HepG2 (cell line): ENCODE measurements at regions not wholly inside any gene's neighbourhood (a gene's known extent, or its start where the extent isn't known, plus 50 kb on each side); places are given as distances from the start of the nearest gene placed in this dataset.

Experiments
- ATAC-seq: fragments of 200-7000 bp; cut with Tn5 transposase; 3 replicates; pipeline ENCODE4 v1.9.1; 2020; ENCODE audit warnings: mild to moderate bottlenecking, moderate library complexity
- BruUV-seq: library from RNA; stranded (reverse); fragments of 400-500 nt; replicated peaks from 2 replicates; lab custom pipeline; 2021; lab: Mats Ljungman, UMichigan
- CTCF ChIA-PET: fragments of 300-600 bp; formaldehyde crosslinking; extraction: SDS; loops from one replicate; lab custom pipeline; 2021; ENCODE audit warnings: low total read pairs, inconsistent platforms, low intra/inter-chr PET ratio; lab: Yijun Ruan, JAX
- POLR2A ChIA-PET: fragments of 350-600 bp; sonication (Branson Sonifier 250); formaldehyde crosslinking; loops from one replicate; lab custom pipeline; 2020; ENCODE audit warnings: antibody characterized with exemption, inconsistent platforms; lab: Yijun Ruan, JAX
- DNase-seq: peaks from one replicate; pipeline ENCODE4 v3.0.0-alpha.2; 2015; ENCODE audit warnings: low spot score
- FAIRE-seq: peaks from 3 replicates; lab custom pipeline; 2011; peaks lifted over from hg19 to GRCh38; lab: Jason Lieb, UNC
- H2AFZ ChIP-seq: one replicate; pipeline ENCODE4 v1.6.1; 2011; ENCODE audit warnings: low read length, inconsistent platforms
- H3K27ac ChIP-seq: fragments of 300-600 bp; 3 replicates; pipeline ENCODE4 v1.8.0; 2011; ENCODE audit warnings: mixed run types, mild to moderate bottlenecking, mixed read lengths, low read length, inconsistent platforms; ENCODE audit not compliant: insufficient read depth; ENCODE audit errors: extremely low read length
- H3K27me3 ChIP-seq, 2 experiments: fragments of 200-600 bp in 1 of 2; 2 replicates in 1 of 2; 3 replicates in 1 of 2; pipeline versions ENCODE4 v1.6.0 to v1.8.0; 2011; ENCODE audit warnings: low read length in 2 of 2, mild to moderate bottlenecking in 2 of 2, moderate library complexity in 2 of 2, inconsistent platforms in 1 of 2; ENCODE audit not compliant: insufficient read depth in 2 of 2, control insufficient read depth in 1 of 2
- H3K36me3 ChIP-seq, 2 experiments: fragments of 200-600 bp in 1 of 2; replicated peaks in 1 of 2; 2 replicates in 1 of 2; 3 replicates in 1 of 2; pipeline versions ENCODE4 v1.5.1 to v1.8.0; 2011; ENCODE audit warnings: low read length in 2 of 2, inconsistent platforms in 1 of 2; ENCODE audit not compliant: insufficient read depth in 2 of 2, control insufficient read depth in 1 of 2
- H3K4me1 ChIP-seq: 2 replicates; pipeline ENCODE4 v1.5.1; 2012; ENCODE audit warnings: low read length, inconsistent platforms; ENCODE audit not compliant: insufficient read depth
- H3K4me2 ChIP-seq: 2 replicates; pipeline ENCODE4 v1.6.0; 2011; ENCODE audit warnings: low read depth, low read length, inconsistent platforms
- H3K4me3 ChIP-seq, 3 experiments: fragments of 200-600 bp in 1 of 3; sonication (generic), shearing (Covaris generic) in 1 of 3; replicated peaks in 1 of 3; 2 replicates each; pipeline ENCODE4 v1.5.1; 2011 to 2016; ENCODE audit warnings: low read length in 3 of 3, inconsistent platforms in 2 of 3, low read depth in 2 of 3, mild to moderate bottlenecking in 2 of 3, control low read depth in 1 of 3, mixed read lengths in 1 of 3; ENCODE audit not compliant: insufficient read depth in 1 of 3
- H3K79me2 ChIP-seq: one replicate; pipeline ENCODE4 v1.6.1; 2011; ENCODE audit warnings: low read length, inconsistent platforms; ENCODE audit not compliant: insufficient read depth
- H3K9ac ChIP-seq: 2 replicates; pipeline ENCODE4 v1.6.0; 2011; ENCODE audit warnings: mild to moderate bottlenecking, low read depth, low read length, inconsistent platforms; ENCODE audit not compliant: insufficient read depth
- H3K9me3 ChIP-seq: 2 replicates; pipeline ENCODE4 v1.5.1; 2012; ENCODE audit warnings: mild to moderate bottlenecking, low read length
- H4K20me1 ChIP-seq: 2 replicates; pipeline ENCODE4 v1.6.0; 2011; ENCODE audit warnings: inconsistent platforms, mild to moderate bottlenecking, low read length, moderate library complexity; ENCODE audit not compliant: insufficient read depth
- BHLHE40 ChIP-seq: IDR thresholded peaks from 2 replicates; pipeline ENCODE4 v1.6.1; 2011; ENCODE audit warnings: low read length, improper control_type of control experiment
- BRCA1 ChIP-seq: sonication (generic); formaldehyde crosslinking; IDR thresholded peaks from 2 replicates; pipeline ENCODE4 v1.4.0; 2020; ENCODE audit warnings: missing genetic modification reagents
- HBP1 ChIP-seq: IDR thresholded peaks from 2 replicates; pipeline ENCODE4 v1.6.1; 2016; ENCODE audit warnings: low read depth, control low read depth
- HDAC6 ChIP-seq: fragments of 200-600 bp; sonication (generic); IDR thresholded peaks from 2 replicates; pipeline ENCODE4 v1.7.0; 2017; ENCODE audit warnings: mild to moderate bottlenecking, antibody characterized with exemption, low read length, low read depth
- HMG20A ChIP-seq: IDR thresholded peaks from 2 replicates; pipeline ENCODE4 v1.6.1; 2016; ENCODE audit warnings: borderline replicate concordance
- KMT2B ChIP-seq: IDR thresholded peaks from 2 replicates; pipeline ENCODE4 v1.6.1; 2016; ENCODE audit warnings: missing genetic modification reagents, missing compliant biosample characterization
- LCORL ChIP-seq, 2 experiments: fragments of 450-650 bp in 1 of 2; sonication (generic) in 1 of 2; formaldehyde crosslinking in 1 of 2; IDR thresholded peaks; 2 replicates each; pipeline versions ENCODE4 v1.5.0 to v1.6.1; 2017 to 2020; ENCODE audit warnings: antibody characterized with exemption in 1 of 2, missing genetic modification reagents in 1 of 2
- MXD1 ChIP-seq: sonication (generic); formaldehyde crosslinking; IDR thresholded peaks from 2 replicates; pipeline ENCODE4 v1.4.0; 2020; ENCODE audit warnings: mild to moderate bottlenecking, missing genetic modification reagents
- MYPOP ChIP-seq: sonication (generic); formaldehyde crosslinking; IDR thresholded peaks from 2 replicates; pipeline ENCODE4 v1.8.1; 2023; ENCODE audit warnings: mild to moderate bottlenecking, moderate library complexity, missing genetic modification reagents
- RNF219 ChIP-seq: sonication (generic); formaldehyde crosslinking; IDR thresholded peaks from 2 replicates; pipeline ENCODE4 v1.5.0; 2020; ENCODE audit warnings: mild to moderate bottlenecking, missing genetic modification reagents
- TRIM24 ChIP-seq: sonication (generic); formaldehyde crosslinking; IDR thresholded peaks from 2 replicates; pipeline ENCODE4 v1.8.0; 2022; ENCODE audit warnings: mild to moderate bottlenecking, missing genetic modification reagents
- ZFP36L2 ChIP-seq: sonication (generic); formaldehyde crosslinking; IDR thresholded peaks from 2 replicates; pipeline ENCODE4 v1.4.0; 2020; ENCODE audit warnings: missing genetic modification reagents
- ZNF180 ChIP-seq: sonication (generic); formaldehyde crosslinking; IDR thresholded peaks from 2 replicates; pipeline ENCODE4 v1.4.0; 2020; ENCODE audit warnings: low read depth, missing genetic modification reagents, borderline replicate concordance
- ZNF746 ChIP-seq: sonication (generic); formaldehyde crosslinking; IDR thresholded peaks from 2 replicates; pipeline ENCODE4 v1.8.0; 2022; ENCODE audit warnings: mild to moderate bottlenecking, missing genetic modification reagents
- ZNF747 ChIP-seq: sonication (generic); formaldehyde crosslinking; IDR thresholded peaks from 2 replicates; pipeline ENCODE4 v1.8.1; 2023; ENCODE audit warnings: missing genetic modification reagents, mild to moderate bottlenecking, borderline replicate concordance
- ZNF773 ChIP-seq: sonication (generic); formaldehyde crosslinking; IDR thresholded peaks from 2 replicates; pipeline ENCODE4 v1.4.0; 2020; ENCODE audit warnings: missing genetic modification reagents, borderline replicate concordance
- WGBS: methylation state at CpG from one replicate; pipeline ENCODE4 v1.1.6; 2017; ENCODE audit warnings: low lambda C conversion rate; 5-methylcytosine and 5-hydroxymethylcytosine counted together
- in situ Hi-C: cut with HindIII; loops from 2 replicates; pipeline ENCODE4 v1.10.0; 2017; ENCODE audit warnings: low pct_unique_long_range_greater_than_20kb; ENCODE audit not compliant: extremely low pct_ligation_motif_present
- intact Hi-C: fragments of 100-400 bp; cut with micrococcal nuclease; formaldehyde crosslinking; loops from one replicate; pipeline ENCODE4 v1.10.0; 2022; ENCODE audit not compliant: unreplicated experiment

- TF ChIP-seq MYPOP (CRISPR knock-in tag): no peak
- no peak for TF ChIP-seq KMT2B (CRISPR knock-in tag)
- no peak for TF ChIP-seq LCORL (IDR thresholded peaks at IDR 0.05)
- TF ChIP-seq LCORL (CRISPR knock-in tag; IDR thresholded peaks at IDR 0.05): no peak
- TF ChIP-seq RNF219 (CRISPR knock-in tag): no peak
Measured at GRCh38 chr11:28763876-28764275, 655.7 kb downstream of the METTL15 start (continued).

- 0% methylated on average over 1 of the region's 1 CpG for WGBS
- ATAC-seq (no peak), DNase-seq (no peak), FAIRE-seq (no peak)
- intact Hi-C loops: no loop called here
- no peak overlapping the region for H3K27ac ChIP-seq
- H3K4me2 ChIP-seq: no peak overlapping the region
- H3K9ac ChIP-seq: no peak overlapping the region
- ChIA-PET POLR2A (no interaction called here), CTCF (no interaction called here)
- H3K27me3 ChIP-seq: no peaks in the 10 kb centered on the region
- in situ Hi-C loops: no loop called here
- H3K4me3 ChIP-seq: no peak overlapping the region
- no peak for TF ChIP-seq ZNF180 (CRISPR knock-in tag)
- no peak for TF ChIP-seq MXD1
- TF ChIP-seq HBP1 (CRISPR knock-in tag): no peak
- no peak for TF ChIP-seq ZFP36L2 (CRISPR knock-in tag)
- TF ChIP-seq TRIM24: no peak
- no peak for TF ChIP-seq ZNF773 (CRISPR knock-in tag)
- TF ChIP-seq ZNF746 (CRISPR knock-in tag): no peak
- no peak for TF ChIP-seq BRCA1
- TF ChIP-seq ZNF747 (CRISPR knock-in tag): no peak
- TF ChIP-seq HDAC6: no peak
- TF ChIP-seq HMG20A: no peak
- no peak for TF ChIP-seq BHLHE40
- H3K9me3 ChIP-seq: no peaks in the 10 kb centered on the region
- H2AFZ ChIP-seq: no peak overlapping the region
- no peaks in the 10 kb centered on the region for H3K79me2 ChIP-seq
- H3K4me1 ChIP-seq: no peaks in the 10 kb centered on the region
- no TSS peak for BruUV-seq
- no peaks in the 10 kb centered on the region for H3K36me3 ChIP-seq
- H4K20me1 ChIP-seq: no peaks in the 10 kb centered on the region
Measured at GRCh38 chr11:28763151-28763550, 655.0 kb downstream of the METTL15 start.
